Trophoblast cell (in vitro differentiated cells and primary cell): ENCODE measurements at regions not wholly inside any gene's neighbourhood (a gene's known extent, or its start where the extent isn't known, plus 50 kb on each side); places are given as distances from the start of the nearest gene placed in this dataset.

Experiments
- DNase-seq, 2 donors: peaks; one replicate each; pipeline ENCODE4 v3.0.0-alpha.2; 2016
- H2AFZ ChIP-seq: 2 replicates; pipeline ENCODE4 v1.6.1; 2013; ENCODE audit warnings: low read length, moderate library complexity, mild to moderate bottlenecking; ENCODE audit not compliant: insufficient read depth, poor library complexity
- H2AK5ac ChIP-seq: 2 replicates; pipeline ENCODE4 v1.6.1; 2013; ENCODE audit warnings: mild to moderate bottlenecking, low read length
- H2BK120ac ChIP-seq: 2 replicates; pipeline ENCODE4 v1.6.1; 2013; ENCODE audit warnings: low read length, mild to moderate bottlenecking, moderate library complexity; ENCODE audit not compliant: insufficient read depth, poor library complexity
- H2BK12ac ChIP-seq: 2 replicates; pipeline ENCODE4 v1.6.1; 2013; ENCODE audit warnings: mild to moderate bottlenecking, low read length, moderate library complexity
- H2BK5ac ChIP-seq: 2 replicates; pipeline ENCODE4 v1.6.1; 2013; ENCODE audit warnings: low read length, low read depth, moderate library complexity, mild to moderate bottlenecking; ENCODE audit not compliant: poor library complexity
- H3K14ac ChIP-seq: 2 replicates; pipeline ENCODE4 v1.6.1; 2013; ENCODE audit warnings: mild to moderate bottlenecking, low read length
- H3K18ac ChIP-seq: 2 replicates; pipeline ENCODE4 v1.6.1; 2013; ENCODE audit warnings: mild to moderate bottlenecking, low read length
- H3K23ac ChIP-seq: 2 replicates; pipeline ENCODE4 v1.6.1; 2013; ENCODE audit warnings: low read length
- H3K27ac ChIP-seq: 2 replicates; pipeline ENCODE4 v1.5.1; 2013; ENCODE audit warnings: low read depth, mild to moderate bottlenecking, inconsistent platforms, low read length, moderate library complexity
- H3K27me3 ChIP-seq: 2 replicates; pipeline ENCODE4 v1.6.1; 2013; ENCODE audit warnings: inconsistent platforms, mild to moderate bottlenecking, low read length, moderate library complexity; ENCODE audit not compliant: insufficient read depth
- H3K36me3 ChIP-seq, 2 experiments: 1 replicate in 1 of 2; 2 replicates in 1 of 2; pipeline ENCODE4 v1.6.1; 2013; ENCODE audit warnings: low read length in 2 of 2, mild to moderate bottlenecking in 2 of 2, moderate library complexity in 1 of 2; ENCODE audit not compliant: insufficient read depth in 2 of 2, control insufficient read depth in 1 of 2
- H3K4ac ChIP-seq: 2 replicates; pipeline ENCODE4 v1.6.1; 2013; ENCODE audit warnings: low read depth, mild to moderate bottlenecking, low read length, moderate library complexity
- H3K4me1 ChIP-seq, 2 experiments: 1 replicate in 1 of 2; 2 replicates in 1 of 2; pipeline ENCODE4 v1.6.1; 2013; ENCODE audit warnings: low read length in 2 of 2, mild to moderate bottlenecking in 2 of 2, moderate library complexity in 1 of 2; ENCODE audit not compliant: insufficient read depth in 2 of 2, control insufficient read depth in 1 of 2
- H3K4me2 ChIP-seq: 2 replicates; pipeline ENCODE4 v1.6.1; 2013; ENCODE audit warnings: inconsistent platforms, mild to moderate bottlenecking, low read length, moderate library complexity
- H3K4me3 ChIP-seq: 2 replicates; pipeline ENCODE4 v1.5.1; 2013; ENCODE audit warnings: mild to moderate bottlenecking, low read depth, low read length, inconsistent platforms
- H3K79me1 ChIP-seq: one replicate; pipeline ENCODE4 v1.6.1; 2013; ENCODE audit warnings: low read length
- H3K79me2 ChIP-seq: 2 replicates; pipeline ENCODE4 v1.6.1; 2013; ENCODE audit warnings: low read length, mild to moderate bottlenecking; ENCODE audit not compliant: control insufficient read depth, insufficient read depth, poor library complexity
- H3K9ac ChIP-seq: 2 replicates; pipeline ENCODE4 v1.6.1; 2013; ENCODE audit warnings: mild to moderate bottlenecking, low read length
- H3K9me3 ChIP-seq: 2 replicates; pipeline ENCODE4 v1.6.1; 2013; ENCODE audit warnings: low read depth, mild to moderate bottlenecking, control low read depth, inconsistent platforms, low read length; ENCODE audit not compliant: insufficient read depth
- H4K12ac ChIP-seq: 2 replicates; pipeline ENCODE4 v1.6.1; 2013; ENCODE audit warnings: low read depth, mild to moderate bottlenecking, low read length, moderate library complexity
- H4K8ac ChIP-seq: 2 replicates; pipeline ENCODE4 v1.6.1; 2013; ENCODE audit warnings: low read depth, mild to moderate bottlenecking, low read length, moderate library complexity
- H4K91ac ChIP-seq: one replicate; pipeline ENCODE4 v1.6.1; 2013; ENCODE audit warnings: low read depth, mild to moderate bottlenecking, low read length, moderate library complexity
- WGBS: extraction: QIAGEN DNeasy Blood & Tissue Kit; methylation state at CpG from one replicate; pipeline ENCODE4 v1.1.7; 2013; ENCODE audit warnings: missing lambda C conversion rate; ENCODE audit not compliant: insufficient read length, insufficient coverage; ENCODE audit errors: extremely low coverage; 5-methylcytosine and 5-hydroxymethylcytosine counted together

GRCh38 chr20:23223908-23224580 lies 126.5 kb upstream of the NXT1 start:
- Histone ChIP-seq H4K8ac (no peak overlapping the region), H2BK12ac (no peak overlapping the region), H3K23ac (no peak overlapping the region), H3K9me3 (peaks cover 2% of the 10 kb centered on the region), H4K12ac (no peak overlapping the region), H3K4me2 (no peak overlapping the region), H3K4ac (no peak overlapping the region), H3K36me3 (no peaks in the 10 kb centered on the region), H2AK5ac (no peak overlapping the region), H3K27me3 (no peaks in the 10 kb centered on the region), H3K79me1 (no peaks in the 10 kb centered on the region), H3K14ac (no peak overlapping the region), H3K18ac (no peak overlapping the region), H3K4me1 (peaks cover 0 to 7% of the 10 kb centered on the region in 2 experiments), H3K79me2 (no peaks in the 10 kb centered on the region), H2BK120ac (no peak overlapping the region), H3K9ac (no peak overlapping the region), H3K27ac (no peak overlapping the region), H4K91ac (no peak overlapping the region), H2AFZ (no peak overlapping the region), H3K4me3 (no peak overlapping the region), H2BK5ac (no peak overlapping the region)
- no CpG with 5 or more reads among the region's 3 CpGs for WGBS
- DNase-seq = no peak

GRCh38 chr20:23222531-23223200 lies 127.9 kb upstream of the NXT1 start:
- no peak overlapping the region for H3K27ac ChIP-seq
- H3K4me3 ChIP-seq = no peak overlapping the region
- H3K79me2 ChIP-seq = no peaks in the 10 kb centered on the region
- no peak overlapping the region for H4K12ac ChIP-seq
- H3K14ac ChIP-seq = no peak overlapping the region
- no peak overlapping the region for H3K9ac ChIP-seq
- DNase-seq = no peak
- no peaks in the 10 kb centered on the region for H3K36me3 ChIP-seq
- H3K4me1 ChIP-seq = peaks cover 0 to 5% of the 10 kb centered on the region in 2 experiments
- H2AFZ ChIP-seq = no peak overlapping the region
- no peak overlapping the region for H3K4ac ChIP-seq
- H4K91ac ChIP-seq = no peak overlapping the region
- H3K9me3 ChIP-seq = peaks cover 2% of the 10 kb centered on the region
- H2BK12ac ChIP-seq = no peak overlapping the region
- H2BK5ac ChIP-seq = no peak overlapping the region
- no peak overlapping the region for H3K23ac ChIP-seq
- H2AK5ac ChIP-seq = no peak overlapping the region
- H2BK120ac ChIP-seq = no peak overlapping the region
- no peak overlapping the region for H3K4me2 ChIP-seq
- no peaks in the 10 kb centered on the region for H3K79me1 ChIP-seq
- WGBS = no CpG with 5 or more reads among the region's 4 CpGs
- H4K8ac ChIP-seq = no peak overlapping the region
- H3K27me3 ChIP-seq = no peaks in the 10 kb centered on the region
- no peak overlapping the region for H3K18ac ChIP-seq

GRCh38 chr20:23217023-23217422 lies 130.9 kb upstream of the CD93 start:
- H2BK12ac ChIP-seq = no peak overlapping the region
- no peaks in the 10 kb centered on the region for H3K79me1 ChIP-seq
- no peak overlapping the region for H2AFZ ChIP-seq
- no peak for DNase-seq
- H4K91ac ChIP-seq = no peak overlapping the region
- H3K23ac ChIP-seq = no peak overlapping the region
- H4K8ac ChIP-seq = no peak overlapping the region
- no peak overlapping the region for H2AK5ac ChIP-seq
- no peaks in the 10 kb centered on the region for H3K36me3 ChIP-seq
- no peak overlapping the region for H3K27ac ChIP-seq
- no peak overlapping the region for H3K9ac ChIP-seq
- no peak overlapping the region for H3K14ac ChIP-seq
- H3K4me1 ChIP-seq = peaks cover 0 to 2% of the 10 kb centered on the region in 2 experiments
- no peaks in the 10 kb centered on the region for H3K79me2 ChIP-seq
- H3K27me3 ChIP-seq = no peaks in the 10 kb centered on the region
- H3K4ac ChIP-seq = no peak overlapping the region
- H3K18ac ChIP-seq = no peak overlapping the region
- H3K4me3 ChIP-seq = no peak overlapping the region
- H2BK120ac ChIP-seq = no peak overlapping the region
- WGBS = no CpG with 5 or more reads among the region's 2 CpGs
- H4K12ac ChIP-seq = no peak overlapping the region
- H3K9me3 ChIP-seq = no peaks in the 10 kb centered on the region
- no peak overlapping the region for H2BK5ac ChIP-seq
- no peak overlapping the region for H3K4me2 ChIP-seq

GRCh38 chr20:23215344-23215995 lies 129.3 kb upstream of the CD93 start:
- no peak overlapping the region for H2BK120ac ChIP-seq
- H3K4me2 ChIP-seq = no peak overlapping the region
- no peak overlapping the region for H3K27ac ChIP-seq
- H4K12ac ChIP-seq = no peak overlapping the region
- no peak overlapping the region for H4K8ac ChIP-seq
- no peak overlapping the region for H3K4ac ChIP-seq
- H2BK12ac ChIP-seq = no peak overlapping the region
- no peak overlapping the region for H2AFZ ChIP-seq
- no peaks in the 10 kb centered on the region for H3K36me3 ChIP-seq
- no peak overlapping the region for H3K9ac ChIP-seq
- no peaks in the 10 kb centered on the region for H3K27me3 ChIP-seq
- no peak overlapping the region for H4K91ac ChIP-seq
- no peak overlapping the region for H3K23ac ChIP-seq
- no peaks in the 10 kb centered on the region for H3K79me2 ChIP-seq
- no peak overlapping the region for H3K14ac ChIP-seq
- H2AK5ac ChIP-seq = no peak overlapping the region
- no peaks in the 10 kb centered on the region for H3K9me3 ChIP-seq
- no peak overlapping the region for H3K18ac ChIP-seq
- no peak overlapping the region for H3K4me3 ChIP-seq
- no CpG with 5 or more reads among the region's 6 CpGs for WGBS
- peaks cover 2% of the 10 kb centered on the region in 2 experiments for H3K4me1 ChIP-seq
- no peak for DNase-seq
- no peaks in the 10 kb centered on the region for H3K79me1 ChIP-seq
- H2BK5ac ChIP-seq = no peak overlapping the region
